ENCODE measurements at regions not wholly inside any gene's neighbourhood (a gene's known extent, or its start where the extent isn't known, plus 50 kb on each side); places are given as distances from the start of the nearest gene placed in this dataset.

DNA sequence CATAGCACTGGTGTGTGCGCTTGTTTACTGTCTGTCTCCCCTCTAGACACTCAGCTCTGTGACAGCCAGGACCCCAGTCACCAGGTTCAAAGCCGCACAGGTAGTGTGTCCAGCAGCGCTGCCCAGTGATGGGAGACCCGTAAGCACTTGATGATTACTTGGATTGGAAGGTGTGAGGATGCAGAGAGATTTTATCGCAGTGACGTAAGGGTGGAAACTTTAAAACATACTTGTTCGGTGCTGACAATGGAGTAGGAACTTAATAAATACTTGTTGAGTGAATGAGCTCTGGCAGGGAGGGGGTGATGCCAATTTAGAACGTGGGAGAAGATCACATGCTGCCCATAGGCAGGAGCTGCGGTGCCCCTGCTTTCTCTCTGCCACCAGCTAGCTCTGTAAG is 99.2 kb upstream of the PITX1 start:
- Histone ChIP-seq H3K4me1 (ENCODE audit: control insufficient read depth, insufficient read depth, low read length) (no peaks in the 10 kb centered on the region), H3K27ac (ENCODE audit: low read length) (no peak overlapping the region), H3K4me3 (ENCODE audit: low read length) (no peak overlapping the region), H3K36me3 (ENCODE audit: control insufficient read depth, insufficient read depth, low read length) (no peaks in the 10 kb centered on the region), H3K27me3 (ENCODE audit: control insufficient read depth, insufficient read depth, low read length) (no peaks in the 10 kb centered on the region), H3K9me3 (ENCODE audit: control insufficient read depth, insufficient read depth, low read length) (no peaks in the 10 kb centered on the region)
- Mint-ChIP-seq H3K27ac (no peak overlapping the region), H3K36me3 (no peaks in the 10 kb centered on the region), H3K4me3 (no peak overlapping the region), H3K9me3 (no peaks in the 10 kb centered on the region), H3K27me3 (ENCODE audit: low read depth in 2 of 2) (peaks cover 0 to 4% of the 10 kb centered on the region in 2 donors), H3K4me1 (no peaks in the 10 kb centered on the region)
- ATAC-seq (no peak), DNase-seq (no peak)
- TF ChIP-seq, protein P1, sequence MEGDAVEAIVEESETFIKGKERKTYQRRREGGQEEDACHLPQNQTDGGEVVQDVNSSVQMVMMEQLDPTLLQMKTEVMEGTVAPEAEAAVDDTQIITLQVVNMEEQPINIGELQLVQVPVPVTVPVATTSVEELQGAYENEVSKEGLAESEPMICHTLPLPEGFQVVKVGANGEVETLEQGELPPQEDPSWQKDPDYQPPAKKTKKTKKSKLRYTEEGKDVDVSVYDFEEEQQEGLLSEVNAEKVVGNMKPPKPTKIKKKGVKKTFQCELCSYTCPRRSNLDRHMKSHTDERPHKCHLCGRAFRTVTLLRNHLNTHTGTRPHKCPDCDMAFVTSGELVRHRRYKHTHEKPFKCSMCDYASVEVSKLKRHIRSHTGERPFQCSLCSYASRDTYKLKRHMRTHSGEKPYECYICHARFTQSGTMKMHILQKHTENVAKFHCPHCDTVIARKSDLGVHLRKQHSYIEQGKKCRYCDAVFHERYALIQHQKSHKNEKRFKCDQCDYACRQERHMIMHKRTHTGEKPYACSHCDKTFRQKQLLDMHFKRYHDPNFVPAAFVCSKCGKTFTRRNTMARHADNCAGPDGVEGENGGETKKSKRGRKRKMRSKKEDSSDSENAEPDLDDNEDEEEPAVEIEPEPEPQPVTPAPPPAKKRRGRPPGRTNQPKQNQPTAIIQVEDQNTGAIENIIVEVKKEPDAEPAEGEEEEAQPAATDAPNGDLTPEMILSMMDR (IDR thresholded peaks at IDR 0.05): no peak
- intact Hi-C loops (cut with micrococcal nuclease): no loop called here
- 89% methylated on average over 9 of the region's 9 CpGs for WGBS (ENCODE audit: insufficient coverage)

- 86% methylated on average over 12 of the region's 12 CpGs for WGBS (ENCODE audit: insufficient coverage)
- TF ChIP-seq, protein P1 (IDR thresholded peaks at IDR 0.05): no peak
- no peaks in the 10 kb centered on the region for H3K9me3 Mint-ChIP-seq
- H3K4me1 ChIP-seq (ENCODE audit: control insufficient read depth, insufficient read depth, low read length): no peaks in the 10 kb centered on the region
- intact Hi-C loops (cut with micrococcal nuclease): no loop called here
- no peak overlapping the region for H3K4me3 ChIP-seq (ENCODE audit: low read length)
- H3K36me3 Mint-ChIP-seq: no peaks in the 10 kb centered on the region
- no peak overlapping the region for H3K27ac Mint-ChIP-seq
- H3K27ac ChIP-seq (ENCODE audit: low read length): no peak overlapping the region
- no peaks in the 10 kb centered on the region for H3K27me3 ChIP-seq (ENCODE audit: control insufficient read depth, insufficient read depth, low read length)
- ATAC-seq (no peak), DNase-seq (no peak)
- no peak overlapping the region for H3K4me3 Mint-ChIP-seq
- peaks cover 0 to 4% of the 10 kb centered on the region in 2 donors for H3K27me3 Mint-ChIP-seq (ENCODE audit: low read depth in 2 of 2)
- no peaks in the 10 kb centered on the region for H3K36me3 ChIP-seq (ENCODE audit: control insufficient read depth, insufficient read depth, low read length)
- no peaks in the 10 kb centered on the region for H3K4me1 Mint-ChIP-seq
- H3K9me3 ChIP-seq (ENCODE audit: control insufficient read depth, insufficient read depth, low read length): no peaks in the 10 kb centered on the region
Measured at GRCh38 chr5:135131801-135132680, 98.0 kb upstream of the PITX1 start.

DNA sequence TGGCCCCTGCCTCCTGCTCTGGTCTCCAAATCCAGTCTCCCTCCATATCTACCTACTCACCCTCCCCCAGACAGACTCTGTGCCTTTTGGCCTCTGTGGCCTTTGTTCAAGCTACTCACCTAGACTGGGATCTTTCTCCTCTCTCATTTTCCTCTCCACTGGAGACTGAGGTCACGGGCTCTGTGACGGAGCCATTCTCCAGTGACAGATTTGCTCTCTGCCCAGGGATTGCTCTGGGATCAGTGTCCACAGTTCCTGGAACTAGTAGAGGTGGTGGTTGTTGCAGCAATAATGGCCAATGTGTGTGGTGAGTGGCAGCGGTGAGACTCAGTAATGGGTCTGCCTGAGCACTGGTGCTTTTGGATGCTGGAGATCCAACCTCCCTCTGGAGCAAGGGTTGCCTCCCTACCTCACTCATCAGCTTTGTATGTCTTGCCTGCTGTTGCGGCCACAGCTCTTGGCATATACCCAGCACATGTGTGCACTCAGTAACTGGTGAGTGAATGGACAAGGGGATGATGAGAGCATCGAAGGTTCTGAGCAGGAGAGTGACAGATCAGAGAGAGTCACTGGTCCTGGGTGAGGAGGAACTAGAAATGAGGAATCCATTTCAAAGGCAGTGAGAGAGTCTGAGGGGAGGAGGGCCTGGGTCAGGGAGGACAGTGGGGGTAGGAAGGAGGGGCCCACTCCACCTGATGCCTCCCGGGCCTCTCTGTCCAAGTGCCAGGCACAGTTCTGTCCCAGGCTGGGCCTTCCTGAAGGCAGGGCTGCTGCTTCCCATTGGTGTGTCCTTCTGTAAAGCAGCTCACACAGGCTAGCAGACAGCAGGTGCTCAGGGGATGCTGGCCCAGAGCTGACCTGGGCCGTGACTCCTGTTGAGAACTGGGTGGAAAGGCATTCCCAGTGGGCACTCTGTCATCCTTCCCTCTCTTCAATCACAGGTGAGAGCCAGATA is 96.5 kb upstream of the PITX1 start:
- no peak overlapping the region for H3K4me3 ChIP-seq (ENCODE audit: low read length)
- H3K36me3 ChIP-seq (ENCODE audit: control insufficient read depth, insufficient read depth, low read length): no peaks in the 10 kb centered on the region
- intact Hi-C loops (cut with micrococcal nuclease): no loop called here
- no peaks in the 10 kb centered on the region for H3K27me3 ChIP-seq (ENCODE audit: control insufficient read depth, insufficient read depth, low read length)
- ATAC-seq (no peak), DNase-seq (no peak)
- Mint-ChIP-seq H3K36me3 (no peaks in the 10 kb centered on the region), H3K4me1 (no peaks in the 10 kb centered on the region), H3K9me3 (no peaks in the 10 kb centered on the region), H3K27ac (no peak overlapping the region), H3K4me3 (no peak overlapping the region), H3K27me3 (ENCODE audit: low read depth in 2 of 2) (peaks cover 0 to 4% of the 10 kb centered on the region in 2 donors)
- H3K27ac ChIP-seq (ENCODE audit: low read length): no peak overlapping the region
- H3K4me1 ChIP-seq (ENCODE audit: control insufficient read depth, insufficient read depth, low read length): no peaks in the 10 kb centered on the region
- WGBS (ENCODE audit: insufficient coverage): 89% methylated on average over 7 of the region's 7 CpGs
- TF ChIP-seq, protein P1 (IDR thresholded peaks at IDR 0.05): no peak
- H3K9me3 ChIP-seq (ENCODE audit: control insufficient read depth, insufficient read depth, low read length): no peaks in the 10 kb centered on the region
